Naive B cell (primary cell): ENCODE measurements at regions not wholly inside any gene's neighbourhood (a gene's known extent, or its start where the extent isn't known, plus 50 kb on each side); places are given as distances from the start of the nearest gene placed in this dataset.

Experiments used
- ATAC-seq, 2 donors: fragments of 150-1000 bp; cut with Tn5 transposase; 2 replicates each; pipeline ENCODE4 v1.10.0; 2021; ENCODE audit warnings: low read depth in 2 of 2, mild to moderate bottlenecking in 2 of 2, moderate library complexity in 2 of 2
- DNase-seq: peaks from one replicate; pipeline ENCODE4 v3.0.0; 2022
- H3K27ac Mint-ChIP-seq, 6 donors: one replicate each; pipeline ENCODE4 v1.8.0; 2020 to 2022; ENCODE audit warnings: mild to moderate bottlenecking in 6 of 6, mixed read lengths in 6 of 6, moderate library complexity in 5 of 6, inconsistent platforms in 2 of 6
- H3K27me3 Mint-ChIP-seq, 3 donors: one replicate each; pipeline ENCODE4 v1.8.0; 2021 to 2022; ENCODE audit warnings: mixed read lengths in 3 of 3, mild to moderate bottlenecking in 1 of 3
- H3K36me3 Mint-ChIP-seq, 2 donors: one replicate each; pipeline ENCODE4 v1.8.0; 2020 to 2022; ENCODE audit warnings: mixed read lengths in 2 of 2, inconsistent platforms in 1 of 2, mild to moderate bottlenecking in 1 of 2
- H3K4me1 Mint-ChIP-seq, 3 donors: one replicate each; pipeline ENCODE4 v1.8.0; 2020 to 2022; ENCODE audit warnings: mixed read lengths in 3 of 3, inconsistent platforms in 1 of 3, mild to moderate bottlenecking in 1 of 3, moderate library complexity in 1 of 3
- H3K4me3 Mint-ChIP-seq, 8 donors: one replicate each; pipeline ENCODE4 v1.8.0; 2020 to 2022; ENCODE audit warnings: mild to moderate bottlenecking in 8 of 8, mixed read lengths in 8 of 8, moderate library complexity in 8 of 8, inconsistent platforms in 2 of 8
- H3K9me3 Mint-ChIP-seq, 7 donors: one replicate each; pipeline ENCODE4 v1.8.0; 2020 to 2022; ENCODE audit warnings: mixed read lengths in 7 of 7, mild to moderate bottlenecking in 5 of 7, inconsistent platforms in 2 of 7, moderate library complexity in 1 of 7

DNA sequence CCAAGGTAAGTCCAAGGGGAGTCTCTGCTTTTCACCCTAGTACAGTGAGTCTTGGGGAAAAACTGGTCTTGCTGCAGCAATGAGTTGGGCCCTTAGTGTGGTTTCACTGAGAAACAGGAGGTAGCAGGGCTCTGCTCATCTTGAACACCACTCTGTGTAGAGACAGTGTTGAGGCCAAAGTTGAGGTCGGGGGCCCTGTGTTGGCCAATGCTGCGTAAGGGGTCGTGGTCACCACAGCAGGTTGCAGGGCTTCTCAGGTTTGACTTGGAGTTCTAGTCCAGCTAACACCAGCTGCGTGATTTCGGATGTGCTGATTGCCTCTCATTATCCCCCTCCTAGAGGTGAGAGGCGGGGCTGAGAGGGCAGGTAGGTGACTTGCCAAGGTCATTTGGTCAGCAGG is 807.5 kb downstream of the VRK1 start:
- Mint-ChIP-seq H3K27ac (no peak overlapping the region), H3K9me3 (peaks cover 0 to 11% (median 4%) of the 10 kb centered on the region in 7 donors), H3K27me3 (peaks cover 5 to 10% (median 8%) of the 10 kb centered on the region in 3 donors), H3K36me3 (peaks cover 0 to 7% of the 10 kb centered on the region in 2 donors), H3K4me1 (no peaks in the 10 kb centered on the region), H3K4me3 (peak overlapping the region in 1 of 8 donors; percentile 35)
- no peak for ATAC-seq
- DNase-seq: no peak

DNA sequence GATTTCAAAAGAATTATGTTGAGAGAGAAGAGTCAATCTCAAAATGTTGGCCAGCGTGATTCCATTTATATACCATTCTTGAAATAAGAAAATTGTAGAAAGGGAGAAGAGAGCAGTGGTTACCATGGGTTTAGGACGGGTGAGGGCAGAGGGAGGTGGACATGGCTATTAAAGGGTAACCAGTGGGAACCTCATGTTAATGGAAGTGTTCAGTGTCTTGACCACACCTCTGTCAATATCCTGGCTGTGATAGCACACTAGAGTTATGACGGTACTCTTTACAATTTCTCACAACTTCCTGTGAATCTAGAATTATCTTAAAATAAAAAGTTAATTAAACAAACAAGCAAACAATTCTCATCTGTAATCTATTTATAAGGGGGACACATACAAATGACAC is 821.2 kb downstream of the VRK1 start:
- ATAC-seq (no peak), DNase-seq (no peak)
- no peak overlapping the region for H3K27ac Mint-ChIP-seq
- H3K4me1 Mint-ChIP-seq: peaks cover 0 to 2% (median 0%) of the 10 kb centered on the region in 3 donors
- peaks cover 0 to 10% (median 0%) of the 10 kb centered on the region in 3 donors for H3K27me3 Mint-ChIP-seq
- no peak overlapping the region for H3K4me3 Mint-ChIP-seq
- peaks cover 10 to 17% of the 10 kb centered on the region in 2 donors for H3K36me3 Mint-ChIP-seq
- H3K9me3 Mint-ChIP-seq: peaks cover 8 to 24% (median 17%) of the 10 kb centered on the region in 7 donors

DNA sequence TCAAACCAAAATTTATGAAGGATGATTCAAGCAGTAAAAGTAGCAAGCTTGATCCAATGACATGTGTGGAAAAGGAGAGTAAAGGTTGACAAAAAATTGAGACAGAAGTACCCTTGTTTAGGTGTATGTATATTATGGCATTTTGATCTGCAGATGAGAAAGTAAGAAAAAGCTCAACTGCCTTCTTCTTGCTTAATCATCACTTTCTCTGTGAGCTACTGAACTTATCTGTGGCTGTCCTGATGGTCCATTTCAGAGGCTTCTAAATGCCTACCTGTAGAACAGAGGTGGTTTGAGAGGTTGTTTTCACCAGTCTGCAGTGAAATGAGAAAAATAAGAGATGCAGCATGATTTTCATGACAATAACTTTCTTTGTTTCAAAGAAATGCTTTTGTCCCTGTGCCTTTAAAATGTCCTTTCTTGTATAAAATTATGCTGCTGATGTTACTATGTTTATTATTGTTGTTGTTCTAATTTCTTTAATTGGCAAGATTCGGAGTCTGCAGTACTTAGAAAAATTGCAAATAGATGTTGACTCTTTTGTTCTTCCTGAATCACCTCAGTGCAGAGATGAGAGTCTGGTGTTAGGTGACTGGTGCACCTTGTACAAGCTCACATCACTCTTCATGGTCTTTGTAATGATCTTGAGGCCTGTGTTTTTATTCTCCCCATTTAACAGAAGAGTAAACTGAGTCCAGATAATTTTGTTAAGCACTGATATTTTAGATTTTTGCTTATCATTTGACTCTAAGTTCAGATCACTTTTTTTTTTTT is 821.9 kb downstream of the VRK1 start:
- Mint-ChIP-seq H3K4me3 (no peak overlapping the region), H3K36me3 (peaks cover 9 to 13% of the 10 kb centered on the region in 2 donors), H3K27ac (peak overlapping the region in 1 of 6 donors; percentile 46)

DNA sequence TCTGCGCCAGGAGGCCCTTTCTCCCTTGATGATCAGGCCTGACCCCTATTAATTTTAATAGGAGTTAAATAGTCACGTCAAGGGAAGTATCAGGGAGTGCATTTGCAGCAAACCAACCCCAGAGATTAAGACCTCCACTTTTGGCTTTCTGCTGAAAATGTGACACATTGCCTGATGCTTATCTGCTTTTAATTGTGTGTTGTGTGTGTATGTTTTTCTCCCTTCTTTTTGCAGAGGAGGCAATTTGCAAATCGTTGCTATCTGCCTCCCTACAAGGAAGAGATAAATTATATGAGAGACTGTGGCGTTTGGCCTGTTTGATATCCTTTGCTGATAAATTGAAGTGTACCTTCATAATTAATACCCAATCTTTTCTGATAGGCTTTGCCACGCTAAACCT is 822.9 kb downstream of the VRK1 start:
- Mint-ChIP-seq H3K36me3 (peaks cover 3 to 4% of the 10 kb centered on the region in 2 donors), H3K9me3 (peaks cover 3 to 10% (median 8%) of the 10 kb centered on the region in 7 donors), H3K4me1 (peaks cover 0 to 2% (median 0%) of the 10 kb centered on the region in 3 donors), H3K27me3 (peaks cover 0 to 10% (median 0%) of the 10 kb centered on the region in 3 donors), H3K27ac (no peak overlapping the region), H3K4me3 (no peak overlapping the region)
- ATAC-seq: no peak
- no peak for DNase-seq

More for the DNA sequence above, 821.9 kb downstream of the VRK1 start:
- DNase-seq (no peak), ATAC-seq (no peak)
- Mint-ChIP-seq H3K4me1 (peaks cover 0 to 2% (median 0%) of the 10 kb centered on the region in 3 donors), H3K9me3 (peaks cover 7 to 19% (median 14%) of the 10 kb centered on the region in 7 donors), H3K27me3 (peaks cover 0 to 10% (median 0%) of the 10 kb centered on the region in 3 donors)

DNA sequence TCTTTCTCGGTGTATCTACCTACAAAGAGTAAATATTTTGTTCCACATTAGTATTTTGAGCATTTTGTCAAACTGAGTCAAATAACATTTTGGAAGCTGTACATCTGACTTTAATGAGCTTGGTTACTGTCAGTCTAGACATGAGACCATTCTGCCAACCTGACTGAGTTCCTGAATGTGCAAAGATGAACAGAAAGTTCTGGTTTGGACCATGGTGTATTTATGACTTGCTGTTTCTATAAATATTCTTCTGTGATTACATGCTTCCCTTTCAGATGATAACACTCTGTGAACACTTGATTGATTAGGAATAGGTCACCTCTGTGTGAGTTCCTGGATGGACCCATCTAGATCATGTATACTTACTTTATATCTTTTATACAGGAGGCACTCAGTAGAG is 827.8 kb downstream of the VRK1 start:
- Mint-ChIP-seq H3K36me3 (no peaks in the 10 kb centered on the region), H3K27ac (peak overlapping the region in 1 of 6 donors; percentile 15), H3K27me3 (peaks cover 0 to 3% (median 0%) of the 10 kb centered on the region in 3 donors), H3K4me3 (no peak overlapping the region), H3K4me1 (peaks cover 0 to 2% (median 0%) of the 10 kb centered on the region in 3 donors), H3K9me3 (peaks cover 0 to 8% (median 0%) of the 10 kb centered on the region in 7 donors)
- ATAC-seq: no peak
- no peak for DNase-seq

DNA sequence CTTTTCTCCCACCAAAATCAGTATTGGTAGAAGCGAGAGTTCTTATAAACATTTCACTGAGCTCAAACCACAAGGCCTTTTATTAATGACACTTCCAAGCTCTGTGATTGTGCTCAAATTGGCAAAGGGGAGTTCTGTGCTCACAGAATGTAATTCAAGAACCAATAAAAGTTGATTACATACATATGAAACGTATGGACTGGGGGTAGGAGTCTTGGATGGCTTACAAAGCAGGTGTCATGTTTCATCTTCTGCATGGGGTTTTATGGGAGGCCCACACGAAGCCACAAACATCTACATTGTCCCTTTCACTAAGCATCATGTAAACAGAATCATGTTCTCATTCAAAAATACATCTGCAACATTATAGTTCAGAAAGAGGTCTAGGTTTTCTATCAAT is 828.3 kb downstream of the VRK1 start:
- H3K27me3 Mint-ChIP-seq: no peaks in the 10 kb centered on the region
- H3K9me3 Mint-ChIP-seq: peaks cover 0 to 8% (median 0%) of the 10 kb centered on the region in 7 donors
- H3K4me1 Mint-ChIP-seq: peaks cover 0 to 2% (median 0%) of the 10 kb centered on the region in 3 donors
- H3K27ac Mint-ChIP-seq: peak overlapping the region in 1 of 6 donors; percentile 15
- H3K36me3 Mint-ChIP-seq: no peaks in the 10 kb centered on the region
- DNase-seq (no peak), ATAC-seq (no peak)
- H3K4me3 Mint-ChIP-seq: no peak overlapping the region

DNA sequence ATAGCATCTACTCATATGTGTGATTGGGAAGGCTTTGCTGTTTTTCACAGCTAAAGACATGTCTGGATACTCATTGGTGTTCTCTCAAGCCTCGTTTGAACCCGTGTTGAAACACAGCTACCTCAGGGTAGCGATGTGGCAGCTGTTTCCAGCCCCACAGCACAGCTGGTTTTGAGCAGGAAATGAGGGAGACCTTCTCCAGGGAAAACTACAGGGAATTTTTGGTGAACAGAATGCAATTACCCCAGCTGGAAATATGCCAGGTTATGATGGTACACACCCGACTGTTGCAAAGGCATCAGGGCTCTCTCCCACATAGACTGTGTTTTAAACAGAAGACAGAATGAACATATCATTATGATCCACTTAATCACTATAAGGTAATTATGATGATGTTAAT is 828.9 kb downstream of the VRK1 start:
- Mint-ChIP-seq H3K27ac (no peak overlapping the region), H3K9me3 (peaks cover 0 to 8% (median 0%) of the 10 kb centered on the region in 7 donors), H3K27me3 (no peaks in the 10 kb centered on the region), H3K4me3 (no peak overlapping the region), H3K36me3 (no peaks in the 10 kb centered on the region), H3K4me1 (no peaks in the 10 kb centered on the region)
- DNase-seq (no peak), ATAC-seq (no peak)

DNA sequence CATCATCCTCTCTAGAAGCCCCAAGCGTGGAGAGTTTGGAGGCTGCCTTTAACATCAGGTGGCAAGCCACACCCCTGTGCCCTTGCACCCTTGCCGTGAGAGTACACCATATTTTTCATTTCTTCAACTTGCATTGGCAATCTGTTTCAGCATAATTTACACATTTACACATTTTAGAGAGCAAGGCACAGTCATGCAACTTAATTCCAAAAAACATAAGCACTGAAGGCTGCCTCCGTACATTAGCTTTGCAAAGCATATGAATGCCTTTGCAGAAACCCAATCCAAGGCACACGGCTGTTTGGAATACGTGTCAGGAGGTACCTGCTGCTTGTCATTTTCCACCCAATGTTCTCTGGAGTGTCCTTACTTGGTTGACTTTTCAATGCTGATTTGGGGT is 833.1 kb downstream of the VRK1 start:
- Mint-ChIP-seq H3K27ac (no peak overlapping the region), H3K27me3 (peaks cover 0 to 6% (median 5%) of the 10 kb centered on the region in 3 donors), H3K4me1 (peaks cover 0 to 8% (median 5%) of the 10 kb centered on the region in 3 donors), H3K4me3 (no peak overlapping the region), H3K9me3 (no peaks in the 10 kb centered on the region), H3K36me3 (no peaks in the 10 kb centered on the region)
- ATAC-seq (no peak), DNase-seq (no peak)

DNA sequence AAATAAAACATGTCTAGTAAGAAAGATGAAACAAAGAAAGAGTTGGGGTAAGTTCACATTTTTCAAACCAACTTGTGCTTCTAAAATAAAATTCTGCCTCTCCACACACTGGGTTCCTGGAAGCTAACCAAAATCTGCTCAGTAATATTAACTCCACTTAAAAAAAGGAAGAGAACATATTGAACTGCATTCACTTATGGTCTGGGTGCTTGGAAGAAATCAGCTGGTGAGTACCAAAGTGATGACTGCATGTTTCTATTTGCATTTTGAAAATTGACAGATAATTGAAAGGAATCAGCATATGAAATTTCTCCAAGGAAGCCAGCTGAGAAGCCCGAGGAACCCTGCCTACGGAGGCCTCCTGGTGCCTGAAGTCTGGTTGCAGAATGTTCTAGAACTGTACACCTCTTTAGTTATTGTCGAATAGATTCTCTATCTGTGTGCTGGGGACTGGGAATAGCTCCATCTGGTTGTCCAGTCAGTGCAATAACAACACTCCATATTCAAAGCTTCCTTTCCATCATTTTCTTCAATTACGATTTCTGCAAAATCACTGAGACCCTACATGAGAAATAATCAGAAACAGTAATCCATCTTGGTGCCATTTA is 836.1 kb downstream of the VRK1 start:
- no peak overlapping the region for H3K4me3 Mint-ChIP-seq
- ATAC-seq: no peak
- H3K36me3 Mint-ChIP-seq: no peaks in the 10 kb centered on the region
- peaks cover 0 to 8% (median 5%) of the 10 kb centered on the region in 3 donors for H3K4me1 Mint-ChIP-seq
- DNase-seq: no peak
- H3K27me3 Mint-ChIP-seq: peaks cover 0 to 6% (median 5%) of the 10 kb centered on the region in 3 donors
- peaks cover 0 to 4% (median 0%) of the 10 kb centered on the region in 7 donors for H3K9me3 Mint-ChIP-seq
- H3K27ac Mint-ChIP-seq: no peak overlapping the region

DNA sequence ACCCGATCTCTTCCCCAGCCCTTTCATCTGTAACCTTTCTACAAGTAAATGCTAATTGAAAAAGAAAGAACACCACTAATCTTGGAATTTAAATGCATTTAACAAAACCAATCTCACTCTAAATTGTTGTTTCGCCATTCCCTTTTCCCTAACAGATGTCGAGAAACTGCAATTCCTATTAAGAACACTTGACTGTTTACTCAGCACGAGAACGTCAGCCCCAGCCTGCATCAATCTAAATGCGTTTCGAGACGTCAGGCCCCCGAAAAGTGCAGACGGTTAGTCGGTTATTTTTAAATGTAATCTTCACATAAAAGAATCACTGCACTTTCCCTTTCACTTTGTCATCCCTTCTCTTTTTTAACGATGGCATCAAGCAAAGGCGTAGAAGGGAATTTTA is 837.6 kb downstream of the VRK1 start:
- H3K27me3 Mint-ChIP-seq: peaks cover 0 to 6% (median 5%) of the 10 kb centered on the region in 3 donors
- no peak for ATAC-seq
- peaks cover 0 to 4% (median 0%) of the 10 kb centered on the region in 7 donors for H3K9me3 Mint-ChIP-seq
- no peaks in the 10 kb centered on the region for H3K36me3 Mint-ChIP-seq
- peaks cover 0 to 8% (median 5%) of the 10 kb centered on the region in 3 donors for H3K4me1 Mint-ChIP-seq
- no peak for DNase-seq
- peak overlapping the region in 5 of 8 donors; percentile 17 to 41 (median 29) for H3K4me3 Mint-ChIP-seq
- peak overlapping the region in 1 of 6 donors; percentile 24 for H3K27ac Mint-ChIP-seq

DNA sequence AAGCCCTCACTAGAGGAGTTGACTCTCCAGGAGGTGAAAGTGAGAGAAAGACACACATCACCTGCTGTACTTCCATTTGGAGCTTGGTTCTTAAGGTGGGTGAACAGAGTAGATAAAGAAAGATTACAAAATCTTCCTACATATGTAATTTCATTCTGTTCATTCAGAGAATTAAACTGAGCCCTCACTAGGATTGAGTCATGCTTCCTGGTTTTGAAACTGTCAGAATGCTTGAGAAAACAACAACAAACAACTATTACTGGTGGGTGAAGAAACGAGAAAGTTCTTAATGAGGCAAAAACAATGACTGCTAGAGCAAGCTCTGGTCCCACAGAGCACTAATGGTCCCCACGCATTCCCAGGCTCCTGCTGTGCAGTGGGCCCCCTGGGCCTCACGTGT is 841.7 kb downstream of the VRK1 start:
- peaks cover 0 to 4% (median 0%) of the 10 kb centered on the region in 7 donors for H3K9me3 Mint-ChIP-seq
- peak overlapping the region in 1 of 6 donors; percentile 47 for H3K27ac Mint-ChIP-seq
- peaks cover 0 to 8% (median 5%) of the 10 kb centered on the region in 3 donors for H3K4me1 Mint-ChIP-seq
- DNase-seq: no peak
- H3K36me3 Mint-ChIP-seq: no peaks in the 10 kb centered on the region
- ATAC-seq: no peak
- peaks cover 0 to 6% (median 5%) of the 10 kb centered on the region in 3 donors for H3K27me3 Mint-ChIP-seq
- no peak overlapping the region for H3K4me3 Mint-ChIP-seq

DNA sequence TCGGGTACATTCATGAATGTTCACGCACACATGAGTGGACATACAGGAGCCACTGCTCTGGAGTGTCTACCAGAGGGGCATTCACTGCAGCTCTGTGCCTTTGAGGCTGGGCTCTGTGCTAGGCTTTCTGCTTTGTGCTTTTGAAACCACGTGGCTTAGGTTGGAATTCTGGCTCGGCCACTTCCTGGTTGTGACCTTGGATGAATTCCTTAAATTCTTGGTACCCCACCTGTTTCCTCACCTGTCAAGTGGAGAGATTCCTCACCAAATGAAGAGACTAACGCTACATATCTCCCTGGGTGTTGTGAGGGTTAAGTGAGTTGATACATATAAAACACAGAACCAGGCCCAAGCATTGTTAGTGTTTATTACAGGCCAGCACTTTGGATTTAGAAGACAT is 842.8 kb downstream of the VRK1 start:
- Mint-ChIP-seq H3K4me3 (no peak overlapping the region), H3K27ac (peak overlapping the region in 1 of 6 donors; percentile 32), H3K27me3 (peaks cover 0 to 2% (median 0%) of the 10 kb centered on the region in 3 donors), H3K9me3 (peaks cover 0 to 4% (median 0%) of the 10 kb centered on the region in 7 donors), H3K4me1 (peaks cover 0 to 3% (median 3%) of the 10 kb centered on the region in 3 donors), H3K36me3 (no peaks in the 10 kb centered on the region)
- DNase-seq: no peak
- ATAC-seq: no peak

DNA sequence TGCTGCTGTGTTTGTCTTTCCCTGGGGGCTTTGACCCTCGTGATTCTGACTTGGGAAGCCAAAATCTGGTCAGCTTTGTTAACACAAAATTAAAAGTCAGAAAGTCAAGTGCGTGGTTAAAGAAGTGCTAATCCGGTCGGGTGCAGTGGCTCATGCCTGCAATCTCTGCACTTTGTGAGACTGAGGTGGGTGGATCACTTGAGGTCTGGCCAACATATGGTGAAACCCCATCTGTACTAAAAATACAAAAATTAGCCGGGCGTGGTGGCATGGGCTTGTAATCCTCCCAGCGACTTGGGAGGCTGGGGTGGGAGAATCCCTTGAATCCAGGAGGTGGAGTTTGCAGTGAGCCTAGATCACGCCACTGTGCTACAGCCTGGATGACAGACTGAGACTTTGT is 844.6 kb downstream of the VRK1 start:
- no peak for ATAC-seq
- no peak overlapping the region for H3K4me3 Mint-ChIP-seq

More for the DNA sequence above, 844.6 kb downstream of the VRK1 start:
- Mint-ChIP-seq H3K36me3 (no peaks in the 10 kb centered on the region), H3K9me3 (peaks cover 0 to 4% (median 0%) of the 10 kb centered on the region in 7 donors), H3K27me3 (no peaks in the 10 kb centered on the region), H3K27ac (no peak overlapping the region), H3K4me1 (no peaks in the 10 kb centered on the region)
- DNase-seq: no peak
